SIG-M5 treated with dmso at 0.1 percent for 504 hours (cell line): ENCODE measurements at regions not wholly inside any gene's neighbourhood (a gene's known extent, or its start where the extent isn't known, plus 50 kb on each side); places are given as distances from the start of the nearest gene placed in this dataset.
"Not testable (repeated sequence)": the region's sequence is repeated elsewhere in the genome, so short reads cannot be mapped to it uniquely, and the experiment has no call there.

Experiments used
- DNase-seq: peaks from one replicate; lab custom pipeline; 2025; ENCODE audit not compliant: unreplicated experiment; lab: John Stamatoyannopoulos, UW

GRCh38 chr11:89613911-89614310 lies 96.2 kb upstream of the TRIM77 start:
- DNase-seq, result no peak

GRCh38 chr11:89614428-89614827 lies 95.7 kb upstream of the TRIM77 start:
- not testable (repeated sequence) for DNase-seq

- DNase-seq, result not testable (repeated sequence)
Observed at GRCh38 chr11:89615642-89616041, 94.5 kb upstream of the TRIM77 start.

GRCh38 chr11:89616161-89616560 lies 93.9 kb upstream of the TRIM77 start:
- not testable (repeated sequence) for DNase-seq

GRCh38 chr11:89616999-89617602 lies 93.0 kb upstream of the TRIM77 start:
- not testable (repeated sequence) for DNase-seq

GRCh38 chr11:89620721-89621120 lies 89.4 kb upstream of the TRIM77 start:
- not testable (repeated sequence) for DNase-seq

GRCh38 chr11:89625171-89625570 lies 84.9 kb upstream of the TRIM77 start:
- no peak for DNase-seq

- no peak for DNase-seq
Observed at GRCh38 chr11:89626366-89626765, 83.7 kb upstream of the TRIM77 start.

GRCh38 chr11:89626881-89627280 lies 83.2 kb upstream of the TRIM77 start:
- DNase-seq, result not testable (repeated sequence)

GRCh38 chr11:89633135-89633705 lies 76.9 kb upstream of the TRIM77 start:
- no peak for DNase-seq

- not testable (repeated sequence) for DNase-seq
Observed at GRCh38 chr11:89640777-89641176, 69.3 kb upstream of the TRIM77 start.

GRCh38 chr11:89648232-89648631 lies 61.9 kb upstream of the TRIM77 start:
- not testable (repeated sequence) for DNase-seq

- not testable (repeated sequence) for DNase-seq
Observed at GRCh38 chr11:89648996-89649395, 61.1 kb upstream of the TRIM77 start.

- not testable (repeated sequence) for DNase-seq
Observed at GRCh38 chr11:89654669-89655068, 55.4 kb upstream of the TRIM77 start.

GRCh38 chr11:89658767-89659166 lies 51.3 kb upstream of the TRIM77 start:
- DNase-seq, result not testable (repeated sequence)

GRCh38 chr11:89659414-89659813 lies 50.7 kb upstream of the TRIM77 start:
- DNase-seq, result not testable (repeated sequence)

GRCh38 chr11:89660234-89660633 lies 49.9 kb upstream of the TRIM77 start:
- no peak for DNase-seq
